Breast epithelium (tissue), 4 donors: ENCODE measurements at regions not wholly inside any gene's neighbourhood (a gene's known extent, or its start where the extent isn't known, plus 50 kb on each side); places are given as distances from the start of the nearest gene placed in this dataset.

Source experiments
- DNase-seq, 2 donors: peaks; one replicate each; pipeline ENCODE4 v3.0.0-alpha.2; 2019; ENCODE audit warnings: low spot score in 2 of 2
- H3K27ac ChIP-seq, 2 donors: fragments of 200-600 bp; sonication (generic) in 1 of 2; one replicate each; pipeline ENCODE4 v1.5.1; 2016 to 2019; ENCODE audit warnings: mild to moderate bottlenecking in 1 of 2
- H3K27me3 ChIP-seq, 2 donors: fragments of 200-600 bp; sonication (generic) in 1 of 2; one replicate each; pipeline versions ENCODE4 v1.5.1 to v1.6.0; 2017 to 2019; ENCODE audit warnings: control low read depth in 1 of 2, mild to moderate bottlenecking in 1 of 2
- H3K36me3 ChIP-seq: fragments of 200-600 bp; one replicate; pipeline ENCODE4 v1.5.1; 2019
- H3K4me1 ChIP-seq, 2 donors: fragments of 200-600 bp; sonication (generic); one replicate each; pipeline ENCODE4 v1.5.1; 2016 to 2019; ENCODE audit warnings: control low read depth in 1 of 2
- H3K4me3 ChIP-seq, 3 donors: fragments of 200-600 bp; sonication (generic); 1 replicate in 2 of 3; 2 replicates in 1 of 3; pipeline ENCODE4 v1.5.1; 2016 to 2019; ENCODE audit warnings: mild to moderate bottlenecking in 3 of 3, moderate library complexity in 2 of 3
- H3K9me3 ChIP-seq, 2 donors: fragments of 200-600 bp; sonication (generic) in 1 of 2; one replicate each; pipeline ENCODE4 v1.5.1; 2016 to 2019; ENCODE audit warnings: control low read depth in 1 of 2
- CTCF ChIP-seq, 3 donors: fragments of 450-650 bp; IDR thresholded peaks; one replicate each; pipeline ENCODE4 v1.5.1; 2016 to 2017; ENCODE audit warnings: antibody characterized with exemption in 3 of 3, mild to moderate bottlenecking in 3 of 3, moderate library complexity in 3 of 3
- POLR2A ChIP-seq: fragments of 450-650 bp; IDR thresholded peaks from one replicate; pipeline ENCODE4 v1.6.1; 2016; ENCODE audit warnings: antibody characterized with exemption, mild to moderate bottlenecking, moderate library complexity
- POLR2AphosphoS5 ChIP-seq, 3 donors: sonication (generic); formaldehyde crosslinking; IDR thresholded peaks; one replicate each; pipeline ENCODE4 v1.6.1; 2017; ENCODE audit warnings: antibody characterized with exemption in 3 of 3
- intact Hi-C: fragments of 100-400 bp; cut with DNase I; formaldehyde crosslinking; loops from one replicate; pipeline ENCODE4 v1.15.1; 2023; ENCODE audit warnings: low total_unique reads

- no peaks in the 10 kb centered on the region for H3K27me3 ChIP-seq
- no peaks in the 10 kb centered on the region for H3K4me1 ChIP-seq
- no peak for TF ChIP-seq POLR2A
- TF ChIP-seq POLR2AphosphoS5 (IDR thresholded peaks at IDR 0.05), result no peak
- no peak for TF ChIP-seq CTCF (IDR thresholded peaks at IDR 0.05)
- no peak overlapping the region for H3K4me3 ChIP-seq
- intact Hi-C loops, result no loop called here
- no peak overlapping the region for H3K27ac ChIP-seq
- H3K9me3 ChIP-seq, result peaks cover 4 to 21% of the 10 kb centered on the region in 2 donors
- H3K36me3 ChIP-seq, result no peaks in the 10 kb centered on the region
- no peak for DNase-seq
Measured at GRCh38 chr16:74183601-74184360, 112.8 kb upstream of the PSMD7 start.

GRCh38 chr16:74169687-74170376 lies 126.8 kb upstream of the PSMD7 start:
- intact Hi-C loops, result no loop called here
- Histone ChIP-seq H3K9me3 (no peaks in the 10 kb centered on the region), H3K4me3 (peak overlapping the region; percentile 20 to 57 (median 23)), H3K4me1 (no peaks in the 10 kb centered on the region), H3K27me3 (no peaks in the 10 kb centered on the region), H3K36me3 (no peaks in the 10 kb centered on the region), H3K27ac (no peak overlapping the region)
- TF ChIP-seq POLR2A (no peak), POLR2AphosphoS5 (IDR thresholded peaks at IDR 0.05) (no peak), CTCF (IDR thresholded peaks at IDR 0.05) (no peak)
- DNase-seq, result no peak

GRCh38 chr16:74169066-74169465 lies 127.5 kb upstream of the PSMD7 start:
- TF ChIP-seq POLR2AphosphoS5 (IDR thresholded peaks at IDR 0.05) (no peak), POLR2A (no peak), CTCF (IDR thresholded peaks at IDR 0.05) (no peak)
- Histone ChIP-seq H3K4me1 (no peaks in the 10 kb centered on the region), H3K36me3 (no peaks in the 10 kb centered on the region), H3K9me3 (no peaks in the 10 kb centered on the region), H3K27ac (no peak overlapping the region), H3K27me3 (no peaks in the 10 kb centered on the region), H3K4me3 (no peak overlapping the region)
- DNase-seq, result no peak
- intact Hi-C loops, result no loop called here

- no peak for DNase-seq
- TF ChIP-seq POLR2AphosphoS5 (IDR thresholded peaks at IDR 0.05) (no peak), POLR2A (no peak), CTCF (IDR thresholded peaks at IDR 0.05) (no peak)
- Histone ChIP-seq H3K4me1 (no peaks in the 10 kb centered on the region), H3K36me3 (no peaks in the 10 kb centered on the region), H3K27me3 (no peaks in the 10 kb centered on the region), H3K4me3 (no peak overlapping the region), H3K9me3 (no peaks in the 10 kb centered on the region), H3K27ac (no peak overlapping the region)
- intact Hi-C loops, result no loop called here
Measured at GRCh38 chr16:74168445-74168844, 128.2 kb upstream of the PSMD7 start.

GRCh38 chr16:74166456-74166855 lies 130.2 kb upstream of the PSMD7 start:
- H3K4me3 ChIP-seq, result no peak overlapping the region
- H3K27ac ChIP-seq, result no peak overlapping the region
- no peaks in the 10 kb centered on the region for H3K4me1 ChIP-seq
- intact Hi-C loops, result no loop called here
- no peak for DNase-seq
- no peaks in the 10 kb centered on the region for H3K36me3 ChIP-seq
- no peaks in the 10 kb centered on the region for H3K9me3 ChIP-seq
- no peaks in the 10 kb centered on the region for H3K27me3 ChIP-seq
- TF ChIP-seq POLR2A (no peak), POLR2AphosphoS5 (IDR thresholded peaks at IDR 0.05) (no peak)
